WTC11 (cell line): ENCODE measurements at regions not wholly inside any gene's neighbourhood (a gene's known extent, or its start where the extent isn't known, plus 50 kb on each side); places are given as distances from the start of the nearest gene placed in this dataset.

ENCODE experiments used
- ATAC-seq: fragments of 200-7000 bp; cut with Tn5 transposase; 2 replicates; pipeline ENCODE4 v1.10.0; 2021; ENCODE audit warnings: mild to moderate bottlenecking, moderate library complexity
- CTCF ChIA-PET: fragments of 300-600 bp; sonication (Branson Sonifier 250); formaldehyde crosslinking; loops from one replicate; lab custom pipeline; 2021; ENCODE audit warnings: antibody characterized with exemption; lab: Charles Lee
- POLR2A ChIA-PET: fragments of 350-600 bp; sonication (Branson Sonifier 250); formaldehyde crosslinking; loops from one replicate; lab custom pipeline; 2021; ENCODE audit warnings: antibody characterized with exemption; lab: Charles Lee
- DNase-seq: peaks from one replicate; pipeline ENCODE4 v3.0.0; 2021; ENCODE audit warnings: low spot score
- H3K27ac Mint-ChIP-seq: 2 replicates; pipeline ENCODE4 v1.8.0; 2021; ENCODE audit warnings: mixed read lengths
- H3K27me3 Mint-ChIP-seq: 2 replicates; pipeline ENCODE4 v1.8.0; 2021; ENCODE audit warnings: low read depth, mild to moderate bottlenecking, moderate library complexity, mixed read lengths
- H3K36me3 Mint-ChIP-seq: 2 replicates; pipeline ENCODE4 v1.8.0; 2021; ENCODE audit warnings: mixed read lengths
- H3K4me1 Mint-ChIP-seq: 2 replicates; pipeline ENCODE4 v1.8.0; 2022; ENCODE audit warnings: mixed read lengths
- H3K4me3 Mint-ChIP-seq: 2 replicates; pipeline ENCODE4 v1.8.0; 2021; ENCODE audit warnings: mild to moderate bottlenecking, moderate library complexity, mixed read lengths
- H3K9me3 Mint-ChIP-seq: 2 replicates; pipeline ENCODE4 v1.8.0; 2021; ENCODE audit warnings: mixed read lengths
- AFF4 ChIP-seq: sonication (generic); formaldehyde crosslinking; IDR thresholded peaks from 2 replicates; pipeline ENCODE4 v1.8.1; 2023; ENCODE audit warnings: mild to moderate bottlenecking, missing genetic modification reagents, borderline replicate concordance
- ATF1 ChIP-seq: sonication (generic); formaldehyde crosslinking; IDR thresholded peaks from 2 replicates; pipeline ENCODE4 v1.8.1; 2023; ENCODE audit warnings: mild to moderate bottlenecking, moderate library complexity, missing genetic modification reagents
- CDX4 ChIP-seq: fragments of 250-450 bp; sonication (Bioruptor Pico); IDR thresholded peaks from 2 replicates; pipeline ENCODE4 v1.9.0; 2021; ENCODE audit warnings: moderate library complexity, mild to moderate bottlenecking, inconsistent platforms, borderline replicate concordance
- GTF2I ChIP-seq: fragments of 250-450 bp; sonication (Bioruptor Pico); conservative IDR thresholded peaks from 2 replicates; pipeline ENCODE4 v1.4.0; 2021; ENCODE audit warnings: mild to moderate bottlenecking
- JAZF1 ChIP-seq: fragments of 250-450 bp; sonication (Bioruptor Pico); IDR thresholded peaks from 2 replicates; pipeline ENCODE4 v1.9.0; 2021; ENCODE audit warnings: moderate library complexity, mild to moderate bottlenecking, inconsistent platforms
- NR1H2 ChIP-seq: sonication (generic); formaldehyde crosslinking; IDR thresholded peaks from 2 replicates; pipeline ENCODE4 v1.9.0; 2021; ENCODE audit warnings: mild to moderate bottlenecking, moderate library complexity, missing genetic modification reagents
- RORB ChIP-seq: fragments of 250-450 bp; sonication (Bioruptor Pico); IDR thresholded peaks from 2 replicates; pipeline ENCODE4 v1.9.0; 2021; ENCODE audit warnings: mild to moderate bottlenecking
- SOX15 ChIP-seq: fragments of 250-450 bp; sonication (Bioruptor Pico); IDR thresholded peaks from 2 replicates; pipeline ENCODE4 v1.9.0; 2021; ENCODE audit warnings: mild to moderate bottlenecking
- USF2 ChIP-seq: sonication (generic); formaldehyde crosslinking; IDR thresholded peaks from 2 replicates; pipeline ENCODE4 v1.8.1; 2023; ENCODE audit warnings: mild to moderate bottlenecking, missing genetic modification reagents, moderate library complexity
- ZNF317 ChIP-seq: sonication (generic); formaldehyde crosslinking; IDR thresholded peaks from 2 replicates; pipeline ENCODE4 v1.8.1; 2023; ENCODE audit warnings: low read depth, mild to moderate bottlenecking, moderate library complexity, missing genetic modification reagents, borderline replicate concordance
- ZNF416 ChIP-seq: fragments of 250-450 bp; sonication (Bioruptor Pico); IDR thresholded peaks from 2 replicates; pipeline ENCODE4 v1.9.0; 2021; ENCODE audit warnings: mild to moderate bottlenecking, inconsistent platforms
- TF ChIP-seq, protein P1 (sequence below): sonication (generic); formaldehyde crosslinking; IDR thresholded peaks from 2 replicates; pipeline ENCODE4 v1.8.0; 2023; ENCODE audit warnings: missing genetic modification reagents, mild to moderate bottlenecking, borderline replicate concordance
- TF ChIP-seq, protein P2 (sequence below): sonication (generic); formaldehyde crosslinking; conservative IDR thresholded peaks from 2 replicates; pipeline ENCODE4 v1.8.1; 2022; ENCODE audit warnings: mild to moderate bottlenecking, missing genetic modification reagents
- TF ChIP-seq, protein P3 (sequence below): sonication (generic); formaldehyde crosslinking; IDR thresholded peaks from 2 replicates; pipeline ENCODE4 v1.8.1; 2022; ENCODE audit warnings: mild to moderate bottlenecking, moderate library complexity, missing genetic modification reagents
- TF ChIP-seq, protein P4 (sequence below): fragments of 200-600 bp; IDR thresholded peaks from 2 replicates; pipeline ENCODE4 v1.8.0; 2022; ENCODE audit warnings: antibody characterized with exemption
- TF ChIP-seq, protein P5 (sequence below): fragments of 250-450 bp; sonication (Bioruptor Pico); IDR thresholded peaks from 2 replicates; pipeline ENCODE4 v1.9.0; 2021; ENCODE audit warnings: mild to moderate bottlenecking

GRCh38 chr10:10591715-10592341 lies 425.8 kb upstream of the CELF2 start:
- POLR2A ChIA-PET = no interaction called here
- Mint-ChIP-seq H3K36me3 (peaks cover 5% of the 10 kb centered on the region), H3K9me3 (peaks cover 10% of the 10 kb centered on the region), H3K27me3 (no peaks in the 10 kb centered on the region; the same call in 1 of the 2 replicates), H3K4me3 (no peak overlapping the region), H3K4me1 (peaks cover 33% of the 10 kb centered on the region), H3K27ac (no peak overlapping the region)
- ATAC-seq (no peak), DNase-seq (no peak)
- TF ChIP-seq AFF4 (CRISPR knock-in tag) = no peak
- TF ChIP-seq CDX4 (CRISPR knock-in tag) = no peak
- TF ChIP-seq, protein P1, sequence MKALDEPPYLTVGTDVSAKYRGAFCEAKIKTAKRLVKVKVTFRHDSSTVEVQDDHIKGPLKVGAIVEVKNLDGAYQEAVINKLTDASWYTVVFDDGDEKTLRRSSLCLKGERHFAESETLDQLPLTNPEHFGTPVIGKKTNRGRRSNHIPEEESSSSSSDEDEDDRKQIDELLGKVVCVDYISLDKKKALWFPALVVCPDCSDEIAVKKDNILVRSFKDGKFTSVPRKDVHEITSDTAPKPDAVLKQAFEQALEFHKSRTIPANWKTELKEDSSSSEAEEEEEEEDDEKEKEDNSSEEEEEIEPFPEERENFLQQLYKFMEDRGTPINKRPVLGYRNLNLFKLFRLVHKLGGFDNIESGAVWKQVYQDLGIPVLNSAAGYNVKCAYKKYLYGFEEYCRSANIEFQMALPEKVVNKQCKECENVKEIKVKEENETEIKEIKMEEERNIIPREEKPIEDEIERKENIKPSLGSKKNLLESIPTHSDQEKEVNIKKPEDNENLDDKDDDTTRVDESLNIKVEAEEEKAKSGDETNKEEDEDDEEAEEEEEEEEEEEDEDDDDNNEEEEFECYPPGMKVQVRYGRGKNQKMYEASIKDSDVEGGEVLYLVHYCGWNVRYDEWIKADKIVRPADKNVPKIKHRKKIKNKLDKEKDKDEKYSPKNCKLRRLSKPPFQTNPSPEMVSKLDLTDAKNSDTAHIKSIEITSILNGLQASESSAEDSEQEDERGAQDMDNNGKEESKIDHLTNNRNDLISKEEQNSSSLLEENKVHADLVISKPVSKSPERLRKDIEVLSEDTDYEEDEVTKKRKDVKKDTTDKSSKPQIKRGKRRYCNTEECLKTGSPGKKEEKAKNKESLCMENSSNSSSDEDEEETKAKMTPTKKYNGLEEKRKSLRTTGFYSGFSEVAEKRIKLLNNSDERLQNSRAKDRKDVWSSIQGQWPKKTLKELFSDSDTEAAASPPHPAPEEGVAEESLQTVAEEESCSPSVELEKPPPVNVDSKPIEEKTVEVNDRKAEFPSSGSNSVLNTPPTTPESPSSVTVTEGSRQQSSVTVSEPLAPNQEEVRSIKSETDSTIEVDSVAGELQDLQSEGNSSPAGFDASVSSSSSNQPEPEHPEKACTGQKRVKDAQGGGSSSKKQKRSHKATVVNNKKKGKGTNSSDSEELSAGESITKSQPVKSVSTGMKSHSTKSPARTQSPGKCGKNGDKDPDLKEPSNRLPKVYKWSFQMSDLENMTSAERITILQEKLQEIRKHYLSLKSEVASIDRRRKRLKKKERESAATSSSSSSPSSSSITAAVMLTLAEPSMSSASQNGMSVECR (CRISPR knock-in tag) = no peak
- TF ChIP-seq, protein P2, sequence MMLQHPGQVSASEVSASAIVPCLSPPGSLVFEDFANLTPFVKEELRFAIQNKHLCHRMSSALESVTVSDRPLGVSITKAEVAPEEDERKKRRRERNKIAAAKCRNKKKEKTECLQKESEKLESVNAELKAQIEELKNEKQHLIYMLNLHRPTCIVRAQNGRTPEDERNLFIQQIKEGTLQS = no peak
- TF ChIP-seq SOX15 (CRISPR knock-in tag) = no peak
- no peak for TF ChIP-seq NR1H2 (CRISPR knock-in tag)
- TF ChIP-seq, protein P3, sequence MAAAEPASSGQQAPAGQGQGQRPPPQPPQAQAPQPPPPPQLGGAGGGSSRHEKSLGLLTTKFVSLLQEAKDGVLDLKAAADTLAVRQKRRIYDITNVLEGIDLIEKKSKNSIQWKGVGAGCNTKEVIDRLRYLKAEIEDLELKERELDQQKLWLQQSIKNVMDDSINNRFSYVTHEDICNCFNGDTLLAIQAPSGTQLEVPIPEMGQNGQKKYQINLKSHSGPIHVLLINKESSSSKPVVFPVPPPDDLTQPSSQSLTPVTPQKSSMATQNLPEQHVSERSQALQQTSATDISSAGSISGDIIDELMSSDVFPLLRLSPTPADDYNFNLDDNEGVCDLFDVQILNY (CRISPR knock-in tag) = no peak
- TF ChIP-seq ATF1 (CRISPR knock-in tag) = no peak
- no peak for TF ChIP-seq USF2 (CRISPR knock-in tag)
- TF ChIP-seq GTF2I = no peak
- TF ChIP-seq RORB (CRISPR knock-in tag) = no peak
- CTCF ChIA-PET = no interaction called here

- Mint-ChIP-seq H3K27ac (no peak overlapping the region), H3K36me3 (no peaks in the 10 kb centered on the region), H3K4me3 (no peak overlapping the region), H3K9me3 (peaks cover 4% of the 10 kb centered on the region), H3K4me1 (peaks cover 5% of the 10 kb centered on the region), H3K27me3 (no peaks in the 10 kb centered on the region)
- ChIA-PET CTCF (no interaction called here), POLR2A (no interaction called here)
- ATAC-seq (no peak), DNase-seq (no peak)
- TF ChIP-seq RORB (CRISPR knock-in tag) (no peak), ZNF317 (CRISPR knock-in tag) (no peak), USF2 (CRISPR knock-in tag) (no peak), JAZF1 (no peak), ZNF416 (CRISPR knock-in tag) (no peak)
- TF ChIP-seq, protein P4, sequence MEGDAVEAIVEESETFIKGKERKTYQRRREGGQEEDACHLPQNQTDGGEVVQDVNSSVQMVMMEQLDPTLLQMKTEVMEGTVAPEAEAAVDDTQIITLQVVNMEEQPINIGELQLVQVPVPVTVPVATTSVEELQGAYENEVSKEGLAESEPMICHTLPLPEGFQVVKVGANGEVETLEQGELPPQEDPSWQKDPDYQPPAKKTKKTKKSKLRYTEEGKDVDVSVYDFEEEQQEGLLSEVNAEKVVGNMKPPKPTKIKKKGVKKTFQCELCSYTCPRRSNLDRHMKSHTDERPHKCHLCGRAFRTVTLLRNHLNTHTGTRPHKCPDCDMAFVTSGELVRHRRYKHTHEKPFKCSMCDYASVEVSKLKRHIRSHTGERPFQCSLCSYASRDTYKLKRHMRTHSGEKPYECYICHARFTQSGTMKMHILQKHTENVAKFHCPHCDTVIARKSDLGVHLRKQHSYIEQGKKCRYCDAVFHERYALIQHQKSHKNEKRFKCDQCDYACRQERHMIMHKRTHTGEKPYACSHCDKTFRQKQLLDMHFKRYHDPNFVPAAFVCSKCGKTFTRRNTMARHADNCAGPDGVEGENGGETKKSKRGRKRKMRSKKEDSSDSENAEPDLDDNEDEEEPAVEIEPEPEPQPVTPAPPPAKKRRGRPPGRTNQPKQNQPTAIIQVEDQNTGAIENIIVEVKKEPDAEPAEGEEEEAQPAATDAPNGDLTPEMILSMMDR = no peak
- TF ChIP-seq, protein P5, sequence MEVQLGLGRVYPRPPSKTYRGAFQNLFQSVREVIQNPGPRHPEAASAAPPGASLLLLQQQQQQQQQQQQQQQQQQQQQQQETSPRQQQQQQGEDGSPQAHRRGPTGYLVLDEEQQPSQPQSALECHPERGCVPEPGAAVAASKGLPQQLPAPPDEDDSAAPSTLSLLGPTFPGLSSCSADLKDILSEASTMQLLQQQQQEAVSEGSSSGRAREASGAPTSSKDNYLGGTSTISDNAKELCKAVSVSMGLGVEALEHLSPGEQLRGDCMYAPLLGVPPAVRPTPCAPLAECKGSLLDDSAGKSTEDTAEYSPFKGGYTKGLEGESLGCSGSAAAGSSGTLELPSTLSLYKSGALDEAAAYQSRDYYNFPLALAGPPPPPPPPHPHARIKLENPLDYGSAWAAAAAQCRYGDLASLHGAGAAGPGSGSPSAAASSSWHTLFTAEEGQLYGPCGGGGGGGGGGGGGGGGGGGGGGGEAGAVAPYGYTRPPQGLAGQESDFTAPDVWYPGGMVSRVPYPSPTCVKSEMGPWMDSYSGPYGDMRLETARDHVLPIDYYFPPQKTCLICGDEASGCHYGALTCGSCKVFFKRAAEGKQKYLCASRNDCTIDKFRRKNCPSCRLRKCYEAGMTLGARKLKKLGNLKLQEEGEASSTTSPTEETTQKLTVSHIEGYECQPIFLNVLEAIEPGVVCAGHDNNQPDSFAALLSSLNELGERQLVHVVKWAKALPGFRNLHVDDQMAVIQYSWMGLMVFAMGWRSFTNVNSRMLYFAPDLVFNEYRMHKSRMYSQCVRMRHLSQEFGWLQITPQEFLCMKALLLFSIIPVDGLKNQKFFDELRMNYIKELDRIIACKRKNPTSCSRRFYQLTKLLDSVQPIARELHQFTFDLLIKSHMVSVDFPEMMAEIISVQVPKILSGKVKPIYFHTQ (CRISPR knock-in tag) = no peak
Measured at GRCh38 chr10:10596256-10596655, 421.4 kb upstream of the CELF2 start.
